ENCODE measurements at regions not wholly inside any gene's neighbourhood (a gene's known extent, or its start where the extent isn't known, plus 50 kb on each side); places are given as distances from the start of the nearest gene placed in this dataset.

GRCh38 chr11:107222916-107223460, 204.7 kb upstream of the GUCY1A2 start:
- in situ Hi-C loops (cut with MboI; ENCODE audit: low sequenced_read_pairs), result no loop called here

- in situ Hi-C loops (cut with MboI; ENCODE audit: low sequenced_read_pairs), result no loop called here
These were observed 204.2 kb upstream of the GUCY1A2 start for GRCh38 chr11:107222431-107222830.

DNA sequence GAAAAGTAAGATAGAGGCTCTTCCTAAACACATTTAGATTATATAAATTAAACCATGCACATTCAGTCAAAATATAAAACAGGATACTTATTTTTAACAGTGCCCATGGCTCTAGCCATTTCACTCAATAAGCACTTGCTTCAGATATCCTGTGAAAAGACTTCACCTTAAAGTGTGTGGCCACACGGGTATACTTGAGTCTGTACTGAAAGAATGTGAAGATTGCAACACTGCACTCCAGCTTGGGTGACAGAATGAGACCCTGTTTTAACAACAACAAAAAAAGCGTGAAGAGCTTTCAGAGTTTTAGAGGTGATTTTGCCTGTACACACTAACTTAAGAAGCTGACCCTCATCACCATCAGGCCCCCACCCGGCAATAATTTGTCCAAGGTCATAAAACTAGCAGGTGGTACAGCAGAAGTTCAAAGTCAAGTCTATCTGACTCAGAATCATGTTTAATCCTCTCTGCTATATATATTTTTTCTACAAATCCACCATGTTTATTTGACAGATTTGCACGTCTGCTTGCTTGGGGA, 203.5 kb upstream of the GUCY1A2 start:
- in situ Hi-C loops (cut with MboI; ENCODE audit: low sequenced_read_pairs), result no loop called here

- in situ Hi-C loops (cut with MboI; ENCODE audit: low sequenced_read_pairs), result no loop called here
These were observed 200.1 kb upstream of the GUCY1A2 start for GRCh38 chr11:107218123-107219013.

DNA sequence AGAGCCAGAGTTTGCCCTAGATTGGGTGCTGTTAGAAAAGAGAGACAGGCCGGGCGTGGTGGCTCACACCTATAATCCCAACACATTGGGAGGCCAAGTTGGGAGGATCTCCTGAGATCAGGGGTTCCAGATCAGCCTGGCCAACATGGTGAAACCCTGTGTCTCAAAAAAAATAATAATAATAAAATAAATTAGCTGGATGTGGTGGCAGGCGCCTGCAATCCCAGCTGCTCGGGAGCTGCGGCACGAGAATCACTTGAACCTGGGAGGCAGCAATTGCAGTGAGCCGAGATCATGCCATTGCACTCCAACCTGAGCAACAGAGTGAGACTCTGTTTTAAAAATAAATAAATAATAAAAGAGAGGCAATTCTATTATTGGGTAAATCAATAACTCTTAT, 199.2 kb upstream of the GUCY1A2 start:
- in situ Hi-C loops (cut with MboI; ENCODE audit: low sequenced_read_pairs), result no loop called here

- in situ Hi-C loops (cut with MboI; ENCODE audit: low sequenced_read_pairs), result no loop called here
These were observed 196.7 kb upstream of the GUCY1A2 start for GRCh38 chr11:107215010-107215409.

DNA sequence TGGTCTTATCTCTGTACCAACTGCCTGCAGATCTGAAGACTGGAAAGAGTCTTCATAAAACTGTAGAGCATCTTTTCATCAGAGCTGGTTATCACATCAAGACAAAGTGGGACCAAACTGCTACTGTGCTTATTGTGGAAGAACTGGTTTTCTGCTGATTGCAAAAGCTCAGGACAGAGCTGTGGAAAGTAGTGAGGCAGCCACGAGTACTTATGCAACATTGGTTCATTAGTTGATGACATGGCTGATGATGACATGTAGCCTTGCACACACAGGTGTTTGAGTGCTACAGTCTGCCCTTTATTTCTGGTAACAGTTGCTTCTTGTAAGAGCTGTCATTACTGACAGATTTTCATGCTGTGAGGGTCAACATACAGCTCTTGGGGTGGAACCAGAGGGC, 185.4 kb upstream of the GUCY1A2 start:
- in situ Hi-C loops (cut with MboI; ENCODE audit: low sequenced_read_pairs), result no loop called here

GRCh38 chr11:107202241-107202640, 184.0 kb upstream of the GUCY1A2 start:
- in situ Hi-C loops (cut with MboI; ENCODE audit: low sequenced_read_pairs), result no loop called here

DNA sequence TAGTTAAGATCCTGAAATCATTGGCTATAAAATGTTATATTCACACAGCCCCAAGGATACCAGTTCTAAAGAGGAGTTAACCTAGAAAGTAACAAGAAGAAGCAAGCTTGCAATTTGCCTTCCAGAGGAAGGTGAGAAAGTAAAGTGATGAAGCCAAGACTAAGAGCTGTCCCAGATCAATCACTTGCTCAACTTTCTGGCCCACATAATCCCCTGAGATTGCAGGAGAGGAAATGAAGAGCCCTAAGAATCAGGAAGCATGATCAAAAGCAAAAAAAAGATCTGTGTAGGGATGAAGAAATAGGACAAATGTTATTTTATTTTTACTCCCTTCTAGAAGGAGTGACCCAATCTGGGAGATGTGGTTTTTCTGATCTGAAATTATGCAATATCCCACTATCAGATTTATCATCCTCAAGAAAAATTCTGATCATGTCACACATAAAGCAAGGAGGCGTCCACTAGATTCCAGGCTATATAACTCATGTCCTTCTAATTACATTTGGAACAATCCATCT, 180.3 kb upstream of the GUCY1A2 start:
- in situ Hi-C loops (cut with MboI; ENCODE audit: low sequenced_read_pairs), result no loop called here

DNA sequence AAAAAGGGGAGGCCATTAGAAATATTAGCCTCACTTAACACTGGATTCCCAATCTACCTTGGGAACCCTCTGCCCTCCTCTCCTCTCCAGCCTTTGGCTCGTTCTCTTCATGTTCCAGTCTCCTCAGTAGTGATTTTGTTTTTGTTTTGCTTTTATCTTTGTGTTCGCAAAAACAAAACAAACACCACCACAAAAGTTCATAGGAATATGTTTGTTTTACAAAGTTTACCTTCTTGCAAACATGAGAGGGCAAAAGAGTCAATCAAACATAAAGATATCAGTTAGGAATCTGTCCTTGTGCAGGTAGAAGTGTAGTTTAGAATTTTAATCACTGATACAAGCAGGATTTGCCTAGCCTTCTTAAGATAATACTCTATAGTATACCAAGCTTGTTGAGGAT, 179.7 kb upstream of the GUCY1A2 start:
- in situ Hi-C loops (cut with MboI; ENCODE audit: low sequenced_read_pairs), result no loop called here

GRCh38 chr11:107196732-107197131, 178.5 kb upstream of the GUCY1A2 start:
- in situ Hi-C loops (cut with MboI; ENCODE audit: low sequenced_read_pairs), result no loop called here

DNA sequence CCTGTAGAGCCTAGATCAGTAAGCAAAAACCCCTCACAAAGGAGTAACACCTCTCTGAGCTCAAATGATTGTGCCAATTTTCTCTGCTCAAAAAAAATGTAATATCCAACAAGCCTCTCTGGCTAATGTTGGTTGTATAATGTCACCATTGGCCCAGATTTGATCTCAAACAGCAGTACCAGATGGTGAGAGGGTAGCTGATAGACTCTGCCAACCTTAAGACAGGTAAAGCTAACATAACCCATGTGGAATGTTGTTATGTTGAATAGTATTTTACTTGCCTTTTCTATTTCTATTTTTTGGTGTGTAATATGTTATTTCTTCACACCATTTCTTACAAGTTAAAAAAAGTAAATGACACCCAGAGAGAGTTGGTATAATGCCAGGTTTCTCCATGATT, 166.7 kb upstream of the GUCY1A2 start:
- in situ Hi-C loops (cut with MboI; ENCODE audit: low sequenced_read_pairs), result no loop called here

GRCh38 chr11:107183953-107184352, 165.7 kb upstream of the GUCY1A2 start:
- in situ Hi-C loops (cut with MboI; ENCODE audit: low sequenced_read_pairs), result no loop called here

GRCh38 chr11:107182978-107183377, 164.7 kb upstream of the GUCY1A2 start:
- in situ Hi-C loops (cut with MboI; ENCODE audit: low sequenced_read_pairs), result no loop called here

DNA sequence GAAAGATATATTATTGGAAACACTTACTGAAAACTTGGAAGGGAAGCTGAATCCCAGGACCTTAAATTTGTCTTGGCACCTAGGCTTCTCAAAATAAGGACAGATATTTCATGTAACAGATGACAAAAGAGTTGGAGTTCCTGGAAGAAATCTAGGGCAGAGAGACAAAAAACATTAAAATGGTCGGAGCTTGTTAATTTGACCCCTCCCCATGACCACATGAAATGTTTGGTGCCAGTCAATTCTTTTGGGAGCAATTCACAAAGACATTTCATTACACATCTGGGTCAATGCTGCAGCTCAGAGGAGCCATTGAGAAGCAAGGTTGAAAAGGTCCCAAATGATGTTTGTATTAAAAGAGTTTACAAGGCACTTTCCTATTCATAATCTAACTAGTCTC, 162.0 kb upstream of the GUCY1A2 start:
- in situ Hi-C loops (cut with MboI; ENCODE audit: low sequenced_read_pairs), result no loop called here

DNA sequence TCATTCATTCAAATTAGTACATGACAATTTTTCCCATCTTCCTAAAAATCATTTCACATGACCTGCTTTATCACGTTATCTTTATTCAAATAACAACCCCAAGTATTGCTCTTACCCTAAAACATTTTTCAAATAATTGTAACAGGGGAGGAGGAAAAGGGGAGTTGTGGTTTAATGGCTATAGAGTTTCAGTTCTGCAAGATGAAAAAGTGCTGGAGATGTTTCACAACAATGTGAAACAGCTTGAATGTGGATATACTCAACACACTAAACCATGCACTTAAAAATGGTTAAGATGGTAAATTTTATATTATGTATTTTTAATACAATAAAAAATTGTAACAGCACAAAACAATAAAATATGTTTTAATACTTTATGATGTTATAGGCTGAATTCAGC, 161.6 kb upstream of the GUCY1A2 start:
- in situ Hi-C loops (cut with MboI; ENCODE audit: low sequenced_read_pairs), result no loop called here

- in situ Hi-C loops (cut with MboI; ENCODE audit: low sequenced_read_pairs), result no loop called here
These were observed 158.8 kb upstream of the GUCY1A2 start for GRCh38 chr11:107177106-107177477.

DNA sequence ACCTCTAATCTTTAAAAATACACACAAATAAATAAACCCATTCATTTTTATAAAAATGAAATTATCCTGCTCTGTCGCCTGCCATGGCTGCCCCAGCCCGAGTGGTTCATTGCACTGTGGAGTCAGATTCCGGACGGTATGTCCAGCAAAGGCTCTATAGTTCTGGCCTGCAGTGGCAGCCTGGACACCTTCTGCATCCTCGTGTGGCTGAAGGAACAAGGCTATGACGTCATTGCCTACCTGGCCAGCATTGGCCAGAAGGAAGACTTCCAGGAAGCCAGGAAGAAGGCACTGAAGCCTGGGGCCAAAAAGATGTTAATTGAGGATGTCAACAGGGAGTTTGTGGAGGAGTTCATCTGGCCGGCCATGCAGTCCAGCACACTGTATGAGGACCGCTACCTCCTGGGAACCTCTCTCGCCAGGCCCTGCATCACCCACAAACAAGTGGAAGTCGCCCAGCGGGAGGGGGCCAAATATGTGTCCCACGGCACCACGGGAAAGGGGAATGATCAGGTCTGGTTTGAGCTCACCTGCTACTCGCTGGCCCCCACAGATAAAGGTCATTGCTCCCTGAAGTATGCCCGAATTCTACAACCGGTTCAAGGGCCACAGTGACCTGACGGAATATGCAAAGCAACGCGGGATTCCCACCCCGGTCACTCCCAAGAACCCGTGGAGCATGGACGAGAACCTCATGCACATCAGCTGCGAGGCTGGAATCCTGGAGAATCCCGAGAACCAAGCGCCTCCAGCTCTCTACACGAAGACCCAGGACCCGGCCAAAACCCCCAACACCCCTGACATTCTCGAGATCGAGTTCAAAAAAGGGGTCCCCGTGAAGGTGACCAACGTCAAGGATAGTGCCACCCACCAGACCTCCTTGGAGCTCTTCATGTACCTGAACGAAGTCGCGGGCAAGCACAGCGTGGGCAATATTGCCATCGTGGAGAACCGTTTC, 158.2 kb upstream of the GUCY1A2 start:
- in situ Hi-C loops (cut with MboI; ENCODE audit: low sequenced_read_pairs), result no loop called here

- in situ Hi-C loops (cut with MboI; ENCODE audit: low sequenced_read_pairs), result loop anchor here (25.0 kb wide), 1 partner anchor 87 kb away; no protein-coding TSS in a partner anchor
These were observed 156.6 kb upstream of the GUCY1A2 start for GRCh38 chr11:107174856-107175255.

DNA sequence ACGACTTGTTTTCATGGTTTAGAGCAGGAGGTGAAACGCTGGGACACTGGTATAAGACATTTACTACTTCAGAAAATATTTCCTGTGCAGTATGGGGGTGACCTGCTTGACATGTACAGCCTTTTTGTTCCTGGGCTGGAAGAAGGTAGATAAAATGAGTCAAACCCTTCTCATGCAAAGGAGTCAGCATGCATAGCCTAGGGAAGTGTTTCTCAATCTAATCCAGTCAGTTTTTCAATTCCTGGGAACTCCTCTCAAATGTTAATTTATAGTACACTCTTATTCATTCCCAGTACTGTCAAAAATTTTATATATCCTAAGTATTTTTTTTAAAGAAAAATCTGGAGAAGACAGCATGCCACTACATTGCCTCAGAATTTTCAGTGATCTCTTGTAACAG, 154.7 kb upstream of the GUCY1A2 start:
- in situ Hi-C loops (cut with MboI; ENCODE audit: low sequenced_read_pairs), result loop anchor here (25.0 kb wide), 1 partner anchor 89 kb away; no protein-coding TSS in a partner anchor

GRCh38 chr11:107157809-107158187, 139.5 kb upstream of the GUCY1A2 start:
- in situ Hi-C loops (cut with MboI; ENCODE audit: low sequenced_read_pairs), result loop anchor here (25.0 kb wide), 1 partner anchor 105 kb away; no protein-coding TSS in a partner anchor

All from HL-60/S4 treated with retinoic acid at 250 ng/mL for 4 days and 3 days (cell line).